CD4-positive, alpha-beta T cell (primary cell): ENCODE measurements at regions not wholly inside any gene's neighbourhood (a gene's known extent, or its start where the extent isn't known, plus 50 kb on each side); places are given as distances from the start of the nearest gene placed in this dataset.

ENCODE experiments used
- ATAC-seq: fragments of 200-7000 bp; cut with Tn5 transposase; one replicate; pipeline ENCODE4 v1.10.0; 2022; ENCODE audit warnings: mild to moderate bottlenecking; ENCODE audit not compliant: poor library complexity
- CTCF ChIA-PET: fragments of 350-600 bp; sonication (Branson Sonifier 250); formaldehyde crosslinking; loops from one replicate; lab custom pipeline; 2021; ENCODE audit warnings: antibody characterized with exemption, inconsistent platforms; lab: Charles Lee
- POLR2A ChIA-PET: fragments of 350-600 bp; sonication (Branson Sonifier 250); formaldehyde crosslinking; loops from one replicate; lab custom pipeline; 2021; ENCODE audit warnings: antibody characterized with exemption, inconsistent platforms; lab: Charles Lee
- DNase-seq, 14 experiments: peaks; one replicate each; pipeline ENCODE4 v3.0.0-alpha.2; 2013 to 2020; ENCODE audit warnings: mixed read lengths in 2 of 14
- H3K27ac ChIP-seq, 2 donors: one replicate each; pipeline versions ENCODE4 v1.5.1 to v1.7.0; 2013; ENCODE audit warnings: low read length in 2 of 2, low read depth in 1 of 2, mild to moderate bottlenecking in 1 of 2
- H3K27me3 ChIP-seq, 2 experiments: 1 replicate in 1 of 2; 2 replicates in 1 of 2; pipeline versions ENCODE4 v1.6.1 to v1.7.0; 2013; ENCODE audit warnings: low read length in 2 of 2, control low read depth in 1 of 2, mild to moderate bottlenecking in 1 of 2, moderate library complexity in 1 of 2; ENCODE audit not compliant: insufficient read depth in 2 of 2, control insufficient read depth in 1 of 2
- H3K36me3 ChIP-seq: one replicate; pipeline ENCODE4 v1.6.1; 2013; ENCODE audit warnings: low read length, control low read depth; ENCODE audit not compliant: insufficient read depth
- H3K4me1 ChIP-seq: one replicate; pipeline ENCODE4 v1.6.1; 2013; ENCODE audit warnings: low read length, control low read depth; ENCODE audit not compliant: insufficient read depth
- H3K4me3 ChIP-seq: one replicate; pipeline ENCODE4 v1.5.1; 2013; ENCODE audit warnings: mild to moderate bottlenecking, low read length, moderate library complexity
- H3K9me3 ChIP-seq, 2 experiments: 1 replicate in 1 of 2; 2 replicates in 1 of 2; pipeline versions ENCODE4 v1.6.1 to v1.7.0; 2013; ENCODE audit warnings: low read length in 2 of 2, mild to moderate bottlenecking in 2 of 2, control low read depth in 1 of 2, moderate library complexity in 1 of 2; ENCODE audit not compliant: control insufficient read depth in 1 of 2, insufficient read depth in 1 of 2
- H3K27ac Mint-ChIP-seq: one replicate; pipeline ENCODE4 v1.8.0; 2020; ENCODE audit warnings: mixed read lengths
- H3K27me3 Mint-ChIP-seq: one replicate; pipeline ENCODE4 v1.8.0; 2021; ENCODE audit warnings: mixed read lengths
- H3K36me3 Mint-ChIP-seq: one replicate; pipeline ENCODE4 v1.8.0; 2021; ENCODE audit warnings: low read depth, mixed read lengths
- H3K4me1 Mint-ChIP-seq: one replicate; pipeline ENCODE4 v1.8.0; 2021; ENCODE audit warnings: low read depth, mixed read lengths
- H3K4me3 Mint-ChIP-seq: one replicate; pipeline ENCODE4 v1.8.0; 2020; ENCODE audit warnings: mild to moderate bottlenecking, mixed read lengths
- H3K9me3 Mint-ChIP-seq: one replicate; pipeline ENCODE4 v1.8.0; 2020; ENCODE audit warnings: mixed read lengths
- intact Hi-C, 2 experiments: fragments of 100-400 bp; cut with DNase I in 1 of 2; cut with micrococcal nuclease in 1 of 2; formaldehyde crosslinking; loops; one replicate each; pipeline versions ENCODE4 v1.15.1 to v1.9.0; 2023 to 2025; cut with DNase I, micrococcal nuclease
- TF ChIP-seq, protein P1 (sequence below): fragments of 200-600 bp; IDR thresholded peaks from one replicate; pipeline ENCODE4 v1.8.0; 2022; ENCODE audit warnings: antibody characterized with exemption, mild to moderate bottlenecking

DNA sequence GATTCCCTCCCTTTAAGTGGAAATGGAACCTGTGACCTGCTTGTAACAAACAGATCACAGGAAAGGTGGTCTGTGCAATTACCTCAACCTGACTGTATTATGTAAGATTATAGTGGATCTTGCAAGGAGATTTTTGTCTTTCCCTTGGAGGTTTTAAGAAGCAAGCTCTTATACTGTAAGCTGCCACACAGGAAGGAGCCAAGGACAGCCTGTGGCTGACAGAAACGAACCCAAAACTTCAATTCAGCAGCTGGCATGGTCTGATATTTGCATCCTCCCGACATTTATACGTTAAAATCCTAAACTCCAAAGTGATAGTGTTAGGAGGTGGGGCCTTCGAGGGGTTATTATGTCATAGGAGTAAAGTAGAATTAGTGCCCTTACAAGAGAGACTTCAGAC lies 711.8 kb upstream of the CTNND2 start:
- POLR2A ChIA-PET: no interaction called here
- Histone ChIP-seq H3K4me3 (no peak overlapping the region), H3K4me1 (no peaks in the 10 kb centered on the region), H3K9me3 (peaks cover 4 to 6% of the 10 kb centered on the region in 2 experiments), H3K27ac (no peak overlapping the region), H3K36me3 (no peaks in the 10 kb centered on the region), H3K27me3 (no peaks in the 10 kb centered on the region)
- H3K27ac Mint-ChIP-seq: no peak overlapping the region
- DNase-seq: no peak
- CTCF ChIA-PET: no interaction called here
- H3K36me3 Mint-ChIP-seq: no peaks in the 10 kb centered on the region
- peaks cover 12% of the 10 kb centered on the region for H3K9me3 Mint-ChIP-seq
- intact Hi-C loops: no loop called here
- H3K4me3 Mint-ChIP-seq: no peak overlapping the region
- no peaks in the 10 kb centered on the region for H3K4me1 Mint-ChIP-seq
- H3K27me3 Mint-ChIP-seq: no peaks in the 10 kb centered on the region
- TF ChIP-seq, protein P1, sequence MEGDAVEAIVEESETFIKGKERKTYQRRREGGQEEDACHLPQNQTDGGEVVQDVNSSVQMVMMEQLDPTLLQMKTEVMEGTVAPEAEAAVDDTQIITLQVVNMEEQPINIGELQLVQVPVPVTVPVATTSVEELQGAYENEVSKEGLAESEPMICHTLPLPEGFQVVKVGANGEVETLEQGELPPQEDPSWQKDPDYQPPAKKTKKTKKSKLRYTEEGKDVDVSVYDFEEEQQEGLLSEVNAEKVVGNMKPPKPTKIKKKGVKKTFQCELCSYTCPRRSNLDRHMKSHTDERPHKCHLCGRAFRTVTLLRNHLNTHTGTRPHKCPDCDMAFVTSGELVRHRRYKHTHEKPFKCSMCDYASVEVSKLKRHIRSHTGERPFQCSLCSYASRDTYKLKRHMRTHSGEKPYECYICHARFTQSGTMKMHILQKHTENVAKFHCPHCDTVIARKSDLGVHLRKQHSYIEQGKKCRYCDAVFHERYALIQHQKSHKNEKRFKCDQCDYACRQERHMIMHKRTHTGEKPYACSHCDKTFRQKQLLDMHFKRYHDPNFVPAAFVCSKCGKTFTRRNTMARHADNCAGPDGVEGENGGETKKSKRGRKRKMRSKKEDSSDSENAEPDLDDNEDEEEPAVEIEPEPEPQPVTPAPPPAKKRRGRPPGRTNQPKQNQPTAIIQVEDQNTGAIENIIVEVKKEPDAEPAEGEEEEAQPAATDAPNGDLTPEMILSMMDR: no peak
- ATAC-seq: no peak

DNA sequence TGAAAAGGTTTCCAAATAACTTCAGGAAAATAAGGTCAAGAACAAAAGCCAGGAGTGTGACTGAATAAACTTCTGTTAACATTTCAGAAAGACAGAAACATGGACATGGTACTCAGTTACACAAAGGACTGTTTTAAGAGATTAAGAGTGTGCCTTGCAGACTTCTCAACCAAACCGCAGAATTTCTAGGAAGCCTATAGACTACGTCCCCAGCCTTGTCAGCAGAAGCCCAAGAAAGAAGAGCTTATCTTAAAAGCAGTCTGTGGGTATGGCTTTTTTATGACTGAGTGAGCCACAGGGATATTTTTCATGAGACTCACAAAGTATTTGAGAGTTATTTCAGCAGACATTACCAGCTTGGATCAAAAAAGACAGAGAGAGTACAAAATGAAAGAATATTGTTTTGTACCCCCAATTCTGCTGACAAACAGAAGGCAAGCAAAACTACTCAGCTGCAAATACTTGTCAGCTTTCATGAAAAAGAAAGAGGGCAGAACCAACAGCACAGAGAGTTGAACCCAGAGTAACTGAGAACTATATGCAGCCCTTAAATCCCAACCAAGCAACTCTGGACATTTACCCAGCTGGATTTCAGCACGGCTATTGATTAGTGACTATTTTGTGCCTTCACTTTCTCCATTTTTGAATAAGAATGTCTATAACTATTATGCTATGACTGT lies 711.0 kb upstream of the CTNND2 start:
- CTCF ChIA-PET: no interaction called here
- Mint-ChIP-seq H3K4me3 (no peak overlapping the region), H3K27me3 (no peaks in the 10 kb centered on the region)

DNA sequence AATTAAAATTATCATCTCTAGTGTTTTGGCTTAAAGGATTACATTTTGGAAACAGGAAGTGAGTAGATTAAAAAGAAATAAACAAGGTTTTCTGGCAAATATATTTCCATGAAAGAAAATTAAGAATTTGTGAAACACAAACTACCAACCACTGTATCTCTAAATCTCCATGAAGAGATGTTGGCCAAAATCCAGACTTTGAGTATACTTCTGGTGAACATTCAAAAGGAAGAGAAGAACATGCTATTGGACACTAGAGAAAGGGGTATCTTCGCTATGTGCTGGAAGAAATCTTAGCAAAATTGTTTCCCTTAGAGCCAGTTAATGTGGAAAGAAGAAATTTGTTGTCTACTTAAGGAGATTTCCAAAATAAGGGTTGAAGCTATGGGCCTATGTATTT lies 710.4 kb upstream of the CTNND2 start:
- Mint-ChIP-seq H3K27ac (no peak overlapping the region), H3K9me3 (peaks cover 16% of the 10 kb centered on the region), H3K4me1 (no peaks in the 10 kb centered on the region), H3K4me3 (no peak overlapping the region), H3K27me3 (no peaks in the 10 kb centered on the region), H3K36me3 (no peaks in the 10 kb centered on the region)
- intact Hi-C loops: no loop called here
- ChIA-PET POLR2A (no interaction called here), CTCF (no interaction called here)
- TF ChIP-seq, protein P1: no peak
- H3K4me1 ChIP-seq: no peaks in the 10 kb centered on the region
- no peaks in the 10 kb centered on the region for H3K36me3 ChIP-seq
- peaks cover 6 to 7% of the 10 kb centered on the region in 2 experiments for H3K9me3 ChIP-seq
- DNase-seq: no peak
- no peak overlapping the region for H3K4me3 ChIP-seq
- H3K27me3 ChIP-seq: no peaks in the 10 kb centered on the region
- no peak for ATAC-seq
- H3K27ac ChIP-seq: no peak overlapping the region

More for the DNA sequence above, 711.0 kb upstream of the CTNND2 start:
- Histone ChIP-seq H3K27me3 (no peaks in the 10 kb centered on the region), H3K36me3 (no peaks in the 10 kb centered on the region), H3K27ac (no peak overlapping the region), H3K9me3 (peaks cover 6 to 7% of the 10 kb centered on the region in 2 experiments), H3K4me3 (no peak overlapping the region), H3K4me1 (no peaks in the 10 kb centered on the region)
- H3K9me3 Mint-ChIP-seq: peaks cover 15% of the 10 kb centered on the region
- ATAC-seq: no peak
- intact Hi-C loops: no loop called here
- no peaks in the 10 kb centered on the region for H3K36me3 Mint-ChIP-seq
- POLR2A ChIA-PET: no interaction called here
- no peak for DNase-seq
- TF ChIP-seq, protein P1: no peak
- H3K27ac Mint-ChIP-seq: no peak overlapping the region
- no peaks in the 10 kb centered on the region for H3K4me1 Mint-ChIP-seq
